HEK293 (cell line): ENCODE measurements at regions not wholly inside any gene's neighbourhood (a gene's known extent, or its start where the extent isn't known, plus 50 kb on each side); places are given as distances from the start of the nearest gene placed in this dataset.

ENCODE experiments used
- YY1 ChIP-seq: fragments of 450-650 bp; formaldehyde crosslinking; IDR thresholded peaks from 2 replicates; pipeline ENCODE4 v1.5.1; 2018; ENCODE audit warnings: missing biosample characterization, missing genetic modification characterization
- ZFHX2 ChIP-seq: fragments of 450-650 bp; formaldehyde crosslinking; conservative IDR thresholded peaks from 2 replicates; pipeline ENCODE4 v1.5.1; 2016; ENCODE audit warnings: missing biosample characterization, missing genetic modification characterization
- ZNF138 ChIP-seq: fragments of 450-650 bp; formaldehyde crosslinking; IDR thresholded peaks from 2 replicates; pipeline ENCODE4 v1.5.1; 2016; ENCODE audit warnings: missing biosample characterization, missing genetic modification characterization, borderline replicate concordance
- ZNF274 ChIP-seq, 2 experiments: fragments of 200-500 bp in 1 of 2; fragments of 450-650 bp in 1 of 2; sonication (Bioruptor generic) in 1 of 2; formaldehyde crosslinking in 1 of 2; IDR thresholded peaks; 2 replicates each; pipeline versions ENCODE4 v1.5.1 to v1.6.1; 2014 to 2016; ENCODE audit warnings: borderline replicate concordance in 1 of 2, inconsistent platforms in 1 of 2, low read length in 1 of 2, missing biosample characterization in 1 of 2, missing genetic modification characterization in 1 of 2
- ZNF561 ChIP-seq: fragments of 450-650 bp; IDR thresholded peaks from 2 replicates; pipeline ENCODE4 v1.5.1; 2018; ENCODE audit warnings: missing biosample characterization, missing genetic modification characterization, borderline replicate concordance
- TF ChIP-seq, protein P1 (sequence below): fragments of 450-650 bp; formaldehyde crosslinking; IDR thresholded peaks from 2 replicates; pipeline ENCODE4 v1.5.1; 2016; ENCODE audit warnings: missing biosample characterization, missing genetic modification characterization
- TF ChIP-seq, protein P2 (sequence below): fragments of 450-650 bp; formaldehyde crosslinking; IDR thresholded peaks from 2 replicates; pipeline ENCODE4 v1.5.1; 2017; ENCODE audit warnings: missing biosample characterization, missing genetic modification characterization
- TF ChIP-seq, protein P3 (sequence below): fragments of 450-650 bp; formaldehyde crosslinking; IDR thresholded peaks from 2 replicates; pipeline ENCODE4 v1.5.1; 2017; ENCODE audit warnings: missing biosample characterization, missing genetic modification characterization
- TF ChIP-seq, protein P4 (sequence below): fragments of 450-650 bp; formaldehyde crosslinking; IDR thresholded peaks from 2 replicates; pipeline ENCODE4 v1.5.1; 2016; ENCODE audit warnings: missing biosample characterization, missing genetic modification characterization, low read depth
- TF ChIP-seq, protein P5 (sequence below): fragments of 450-650 bp; formaldehyde crosslinking; conservative IDR thresholded peaks from 2 replicates; pipeline ENCODE4 v1.5.1; 2016; ENCODE audit warnings: low read depth, missing biosample characterization, missing genetic modification characterization

DNA sequence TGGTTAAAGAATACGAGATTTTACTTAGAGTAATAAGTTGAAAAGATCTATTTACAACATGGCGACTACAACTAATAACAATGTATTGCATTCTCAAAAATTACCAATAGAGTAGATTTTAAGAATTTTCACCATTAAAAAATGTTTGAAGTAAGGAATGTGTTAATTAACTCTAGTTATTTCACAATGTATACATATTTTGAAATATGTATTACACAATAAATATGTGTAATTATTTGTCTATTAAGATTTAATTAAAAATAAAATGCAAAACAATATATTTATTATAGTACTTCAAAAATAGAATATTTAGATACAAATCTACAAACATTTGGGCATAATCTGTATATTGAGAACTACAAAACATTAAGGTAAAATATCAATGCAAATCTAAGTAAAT is 1326.3 kb upstream of the CDH6 start:
- TF ChIP-seq ZFHX2 (tag by site-specific recombination) (no peak), ZNF138 (tag by site-specific recombination) (no peak), ZNF561 (tag by site-specific recombination) (no peak), YY1 (tag by site-specific recombination) (no peak), ZNF274 (IDR thresholded peaks at IDR 0.05; ENCODE audit: low read length) (no peak), ZNF274 (tag by site-specific recombination; IDR thresholded peaks at IDR 0.05; ENCODE audit: borderline replicate concordance) (no peak)
- TF ChIP-seq, protein P1, sequence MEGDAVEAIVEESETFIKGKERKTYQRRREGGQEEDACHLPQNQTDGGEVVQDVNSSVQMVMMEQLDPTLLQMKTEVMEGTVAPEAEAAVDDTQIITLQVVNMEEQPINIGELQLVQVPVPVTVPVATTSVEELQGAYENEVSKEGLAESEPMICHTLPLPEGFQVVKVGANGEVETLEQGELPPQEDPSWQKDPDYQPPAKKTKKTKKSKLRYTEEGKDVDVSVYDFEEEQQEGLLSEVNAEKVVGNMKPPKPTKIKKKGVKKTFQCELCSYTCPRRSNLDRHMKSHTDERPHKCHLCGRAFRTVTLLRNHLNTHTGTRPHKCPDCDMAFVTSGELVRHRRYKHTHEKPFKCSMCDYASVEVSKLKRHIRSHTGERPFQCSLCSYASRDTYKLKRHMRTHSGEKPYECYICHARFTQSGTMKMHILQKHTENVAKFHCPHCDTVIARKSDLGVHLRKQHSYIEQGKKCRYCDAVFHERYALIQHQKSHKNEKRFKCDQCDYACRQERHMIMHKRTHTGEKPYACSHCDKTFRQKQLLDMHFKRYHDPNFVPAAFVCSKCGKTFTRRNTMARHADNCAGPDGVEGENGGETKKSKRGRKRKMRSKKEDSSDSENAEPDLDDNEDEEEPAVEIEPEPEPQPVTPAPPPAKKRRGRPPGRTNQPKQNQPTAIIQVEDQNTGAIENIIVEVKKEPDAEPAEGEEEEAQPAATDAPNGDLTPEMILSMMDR (tag by site-specific recombination) = no peak
- TF ChIP-seq, protein P2, sequence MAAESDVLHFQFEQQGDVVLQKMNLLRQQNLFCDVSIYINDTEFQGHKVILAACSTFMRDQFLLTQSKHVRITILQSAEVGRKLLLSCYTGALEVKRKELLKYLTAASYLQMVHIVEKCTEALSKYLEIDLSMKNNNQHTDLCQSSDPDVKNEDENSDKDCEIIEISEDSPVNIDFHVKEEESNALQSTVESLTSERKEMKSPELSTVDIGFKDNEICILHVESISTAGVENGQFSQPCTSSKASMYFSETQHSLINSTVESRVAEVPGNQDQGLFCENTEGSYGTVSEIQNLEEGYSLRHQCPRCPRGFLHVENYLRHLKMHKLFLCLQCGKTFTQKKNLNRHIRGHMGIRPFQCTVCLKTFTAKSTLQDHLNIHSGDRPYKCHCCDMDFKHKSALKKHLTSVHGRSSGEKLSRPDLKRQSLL (tag by site-specific recombination) = no peak
- TF ChIP-seq, protein P3, sequence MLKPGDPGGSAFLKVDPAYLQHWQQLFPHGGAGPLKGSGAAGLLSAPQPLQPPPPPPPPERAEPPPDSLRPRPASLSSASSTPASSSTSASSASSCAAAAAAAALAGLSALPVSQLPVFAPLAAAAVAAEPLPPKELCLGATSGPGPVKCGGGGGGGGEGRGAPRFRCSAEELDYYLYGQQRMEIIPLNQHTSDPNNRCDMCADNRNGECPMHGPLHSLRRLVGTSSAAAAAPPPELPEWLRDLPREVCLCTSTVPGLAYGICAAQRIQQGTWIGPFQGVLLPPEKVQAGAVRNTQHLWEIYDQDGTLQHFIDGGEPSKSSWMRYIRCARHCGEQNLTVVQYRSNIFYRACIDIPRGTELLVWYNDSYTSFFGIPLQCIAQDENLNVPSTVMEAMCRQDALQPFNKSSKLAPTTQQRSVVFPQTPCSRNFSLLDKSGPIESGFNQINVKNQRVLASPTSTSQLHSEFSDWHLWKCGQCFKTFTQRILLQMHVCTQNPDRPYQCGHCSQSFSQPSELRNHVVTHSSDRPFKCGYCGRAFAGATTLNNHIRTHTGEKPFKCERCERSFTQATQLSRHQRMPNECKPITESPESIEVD (tag by site-specific recombination) = no peak
- TF ChIP-seq, protein P4, sequence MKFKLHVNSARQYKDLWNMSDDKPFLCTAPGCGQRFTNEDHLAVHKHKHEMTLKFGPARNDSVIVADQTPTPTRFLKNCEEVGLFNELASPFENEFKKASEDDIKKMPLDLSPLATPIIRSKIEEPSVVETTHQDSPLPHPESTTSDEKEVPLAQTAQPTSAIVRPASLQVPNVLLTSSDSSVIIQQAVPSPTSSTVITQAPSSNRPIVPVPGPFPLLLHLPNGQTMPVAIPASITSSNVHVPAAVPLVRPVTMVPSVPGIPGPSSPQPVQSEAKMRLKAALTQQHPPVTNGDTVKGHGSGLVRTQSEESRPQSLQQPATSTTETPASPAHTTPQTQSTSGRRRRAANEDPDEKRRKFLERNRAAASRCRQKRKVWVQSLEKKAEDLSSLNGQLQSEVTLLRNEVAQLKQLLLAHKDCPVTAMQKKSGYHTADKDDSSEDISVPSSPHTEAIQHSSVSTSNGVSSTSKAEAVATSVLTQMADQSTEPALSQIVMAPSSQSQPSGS = no peak
- TF ChIP-seq, protein P5, sequence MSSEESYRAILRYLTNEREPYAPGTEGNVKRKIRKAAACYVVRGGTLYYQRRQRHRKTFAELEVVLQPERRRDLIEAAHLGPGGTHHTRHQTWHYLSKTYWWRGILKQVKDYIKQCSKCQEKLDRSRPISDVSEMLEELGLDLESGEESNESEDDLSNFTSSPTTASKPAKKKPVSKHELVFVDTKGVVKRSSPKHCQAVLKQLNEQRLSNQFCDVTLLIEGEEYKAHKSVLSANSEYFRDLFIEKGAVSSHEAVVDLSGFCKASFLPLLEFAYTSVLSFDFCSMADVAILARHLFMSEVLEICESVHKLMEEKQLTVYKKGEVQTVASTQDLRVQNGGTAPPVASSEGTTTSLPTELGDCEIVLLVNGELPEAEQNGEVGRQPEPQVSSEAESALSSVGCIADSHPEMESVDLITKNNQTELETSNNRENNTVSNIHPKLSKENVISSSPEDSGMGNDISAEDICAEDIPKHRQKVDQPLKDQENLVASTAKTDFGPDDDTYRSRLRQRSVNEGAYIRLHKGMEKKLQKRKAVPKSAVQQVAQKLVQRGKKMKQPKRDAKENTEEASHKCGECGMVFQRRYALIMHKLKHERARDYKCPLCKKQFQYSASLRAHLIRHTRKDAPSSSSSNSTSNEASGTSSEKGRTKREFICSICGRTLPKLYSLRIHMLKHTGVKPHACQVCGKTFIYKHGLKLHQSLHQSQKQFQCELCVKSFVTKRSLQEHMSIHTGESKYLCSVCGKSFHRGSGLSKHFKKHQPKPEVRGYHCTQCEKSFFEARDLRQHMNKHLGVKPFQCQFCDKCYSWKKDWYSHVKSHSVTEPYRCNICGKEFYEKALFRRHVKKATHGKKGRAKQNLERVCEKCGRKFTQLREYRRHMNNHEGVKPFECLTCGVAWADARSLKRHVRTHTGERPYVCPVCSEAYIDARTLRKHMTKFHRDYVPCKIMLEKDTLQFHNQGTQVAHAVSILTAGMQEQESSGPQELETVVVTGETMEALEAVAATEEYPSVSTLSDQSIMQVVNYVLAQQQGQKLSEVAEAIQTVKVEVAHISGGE (tag by site-specific recombination) = no peak
